Endothelial cell of umbilical vein (primary cell): ENCODE measurements at regions not wholly inside any gene's neighbourhood (a gene's known extent, or its start where the extent isn't known, plus 50 kb on each side); places are given as distances from the start of the nearest gene placed in this dataset.

Experiments used
- BruUV-seq: library from RNA; stranded (reverse); fragments of 400-500 nt; replicated peaks from 2 replicates; lab custom pipeline; 2021; lab: Mats Ljungman, UMichigan
- CTCF ChIA-PET: fragments of 300-600, 350-600 bp; sonication (Branson Sonifier 250); formaldehyde crosslinking; loops from one replicate; lab custom pipeline; 2021; ENCODE audit warnings: antibody characterized with exemption, inconsistent platforms; lab: Charles Lee
- POLR2A ChIA-PET: fragments of 300-600, 350-600 bp; sonication (Branson Sonifier 250); formaldehyde crosslinking; loops from one replicate; lab custom pipeline; 2021; ENCODE audit warnings: antibody characterized with exemption, inconsistent platforms; lab: Charles Lee
- DNase-seq: peaks from one replicate; pipeline ENCODE4 v3.0.0-alpha.2; 2011; ENCODE audit warnings: low read depth, low spot score
- FAIRE-seq: peaks from 2 replicates; lab custom pipeline; 2011; peaks lifted over from hg19 to GRCh38; lab: Jason Lieb, UNC
- H2AFZ ChIP-seq: 2 replicates; pipeline ENCODE4 v1.6.0; 2012; ENCODE audit warnings: low read depth, low read length, control low read depth, inconsistent platforms
- H3K27ac ChIP-seq: 2 replicates; pipeline ENCODE4 v1.5.1; 2011; ENCODE audit warnings: low read depth, mild to moderate bottlenecking, control low read depth, low read length, moderate library complexity; ENCODE audit not compliant: insufficient read depth
- H3K27me3 ChIP-seq, 2 experiments: 2 replicates each; pipeline versions ENCODE4 v1.6.0 to v1.6.1; 2011; ENCODE audit warnings: low read length in 2 of 2, mixed read lengths in 1 of 2; ENCODE audit not compliant: control insufficient read depth in 2 of 2, insufficient read depth in 2 of 2
- H3K36me3 ChIP-seq, 2 experiments: 2 replicates in 1 of 2; 3 replicates in 1 of 2; pipeline ENCODE4 v1.5.1; 2011; ENCODE audit warnings: low read length in 2 of 2, mild to moderate bottlenecking in 1 of 2, moderate library complexity in 1 of 2; ENCODE audit not compliant: control insufficient read depth in 2 of 2, insufficient read depth in 2 of 2; ENCODE audit errors: extremely low read depth in 1 of 2
- H3K4me1 ChIP-seq: 3 replicates; pipeline ENCODE4 v1.5.1; 2011; ENCODE audit warnings: mild to moderate bottlenecking, low read length; ENCODE audit not compliant: control insufficient read depth, insufficient read depth; ENCODE audit errors: extremely low read depth
- H3K4me2 ChIP-seq: 2 replicates; pipeline ENCODE4 v1.6.1; 2011; ENCODE audit warnings: low read length, control low read depth, mixed read lengths; ENCODE audit not compliant: insufficient read depth
- H3K4me3 ChIP-seq, 3 experiments: fragments of 200-600 bp in 1 of 3; sonication (generic), shearing (Covaris generic) in 1 of 3; replicated peaks in 1 of 3; 2 replicates each; pipeline ENCODE4 v1.5.1; 2011 to 2016; ENCODE audit warnings: control low read depth in 3 of 3, low read length in 3 of 3, mild to moderate bottlenecking in 2 of 3, inconsistent platforms in 1 of 3, low read depth in 1 of 3, moderate library complexity in 1 of 3; ENCODE audit not compliant: insufficient read depth in 1 of 3
- H3K79me2 ChIP-seq: 2 replicates; pipeline ENCODE4 v1.6.0; 2012; ENCODE audit warnings: low read length, inconsistent platforms; ENCODE audit not compliant: control insufficient read depth, insufficient read depth
- H3K9ac ChIP-seq: replicated peaks from 2 replicates; pipeline ENCODE3; 2011; ENCODE audit warnings: low read length, control low read depth; ENCODE audit not compliant: insufficient read depth; ENCODE audit errors: extremely low read depth
- H3K9me1 ChIP-seq: replicated peaks from 3 replicates; pipeline ENCODE4 v1.6.0; 2011; ENCODE audit warnings: mild to moderate bottlenecking, low read length; ENCODE audit not compliant: control insufficient read depth, insufficient read depth; ENCODE audit errors: extremely low read depth
- H3K9me3 ChIP-seq: replicated peaks from 2 replicates; pipeline ENCODE4 v1.5.1; 2012; ENCODE audit warnings: low read length, inconsistent platforms; ENCODE audit not compliant: control insufficient read depth, insufficient read depth
- H4K20me1 ChIP-seq: replicated peaks from 2 replicates; pipeline ENCODE3; 2011; ENCODE audit warnings: mild to moderate bottlenecking, low read length; ENCODE audit not compliant: control insufficient read depth, insufficient read depth; ENCODE audit errors: extremely low read depth
- EZH2 ChIP-seq: IDR thresholded peaks from 2 replicates; pipeline ENCODE4 v1.6.1; 2012; ENCODE audit warnings: borderline replicate concordance, low read depth, mild to moderate bottlenecking, moderate library complexity, low read length, inconsistent platforms; ENCODE audit not compliant: severe bottlenecking
- FOS ChIP-seq: IDR thresholded peaks from 2 replicates; pipeline ENCODE4 v1.6.1; 2011; ENCODE audit warnings: mild to moderate bottlenecking, low read length, moderate library complexity, borderline replicate concordance; ENCODE audit not compliant: insufficient read depth
- GATA2 ChIP-seq: IDR thresholded peaks from 2 replicates; pipeline ENCODE4 v1.7.0; 2011; ENCODE audit warnings: low read depth, mild to moderate bottlenecking, moderate library complexity, mixed read lengths, low read length; ENCODE audit not compliant: insufficient read length, insufficient read depth
- JUN ChIP-seq: IDR thresholded peaks from 2 replicates; pipeline ENCODE4 v1.6.1; 2011; ENCODE audit warnings: borderline replicate concordance, low read depth; ENCODE audit not compliant: insufficient read length, insufficient read depth
- MYC ChIP-seq: IDR thresholded peaks from one replicate; pipeline ENCODE4 v1.6.1; 2011; ENCODE audit warnings: mild to moderate bottlenecking, low read depth, low read length
- POLR2A ChIP-seq: IDR thresholded peaks from 2 replicates; pipeline ENCODE4 v1.6.1; 2012; ENCODE audit warnings: low read depth, mild to moderate bottlenecking, control low read depth, low read length
- POLR2AphosphoS5 ChIP-seq: IDR thresholded peaks from 2 replicates; pipeline ENCODE4 v1.6.1; 2012; ENCODE audit warnings: low read depth, mild to moderate bottlenecking, control low read depth, low read length, moderate library complexity; ENCODE audit not compliant: insufficient read depth
- dilution Hi-C: fragments of 300-500 bp; cut with MboI; formaldehyde crosslinking; loops from one replicate; pipeline ENCODE4 v1.15.0; 2019; ENCODE audit warnings: low sequenced_read_pairs; ENCODE audit not compliant: extremely low pct_ligation_motif_present
- intact Hi-C: fragments of 100-400 bp; cut with micrococcal nuclease; formaldehyde crosslinking; loops from one replicate; pipeline ENCODE4 v1.10.0; 2022
- TF ChIP-seq, protein P1 (sequence below), 2 donors: IDR thresholded peaks; 1 replicate in 1 of 2; 2 replicates in 1 of 2; pipeline ENCODE4 v1.5.1; 2011; ENCODE audit warnings: low read length in 2 of 2, mild to moderate bottlenecking in 2 of 2, moderate library complexity in 2 of 2, control low read depth in 1 of 2, inconsistent platforms in 1 of 2, low read depth in 1 of 2; ENCODE audit not compliant: insufficient read depth in 1 of 2; ENCODE audit errors: extremely low read depth in 1 of 2
- TF ChIP-seq, protein P2 (sequence below): IDR thresholded peaks from 2 replicates; pipeline ENCODE4 v1.6.1; 2011; ENCODE audit not compliant: insufficient read depth, insufficient read length

DNA sequence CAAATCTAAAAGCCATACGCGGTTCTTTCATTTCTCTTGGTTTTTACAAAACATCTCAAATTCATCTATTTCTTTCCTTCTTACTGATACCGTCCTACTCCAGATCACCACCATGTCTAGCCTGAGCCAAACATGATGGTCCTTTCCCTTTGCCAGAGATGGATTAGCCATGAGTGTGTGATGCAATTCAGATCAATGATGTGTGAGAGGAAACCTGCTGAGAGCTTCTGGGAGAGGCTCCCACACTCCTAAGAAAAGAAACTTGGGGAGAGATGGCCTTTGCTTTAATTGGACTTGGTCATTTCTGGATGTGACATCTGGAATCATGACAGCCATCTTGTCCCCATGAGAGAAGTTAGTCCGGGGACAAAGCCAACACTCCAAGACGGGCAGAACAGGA is 367.2 kb downstream of the FGFR2 start:
- Histone ChIP-seq H3K4me3 (no peak overlapping the region), H3K79me2 (no peaks in the 10 kb centered on the region), H3K4me1 (no peaks in the 10 kb centered on the region), H3K9ac (no peak overlapping the region), H3K9me3 (peaks cover 2% of the 10 kb centered on the region), H4K20me1 (no peaks in the 10 kb centered on the region), H3K9me1 (no peaks in the 10 kb centered on the region), H3K27ac (no peak overlapping the region), H2AFZ (no peak overlapping the region), H3K27me3 (no peaks in the 10 kb centered on the region), H3K4me2 (no peak overlapping the region), H3K36me3 (no peaks in the 10 kb centered on the region)
- intact Hi-C loops (no loop called here), dilution Hi-C loops (no loop called here)
- DNase-seq (no peak), FAIRE-seq (no peak)
- BruUV-seq = no TSS peak
- ChIA-PET POLR2A (no interaction called here), CTCF (no interaction called here)
- no peak for TF ChIP-seq FOS
- TF ChIP-seq POLR2A = no peak
- no peak for TF ChIP-seq JUN
- no peak for TF ChIP-seq GATA2
- TF ChIP-seq MYC = no peak
- no peak for TF ChIP-seq EZH2
- TF ChIP-seq, protein P1, sequence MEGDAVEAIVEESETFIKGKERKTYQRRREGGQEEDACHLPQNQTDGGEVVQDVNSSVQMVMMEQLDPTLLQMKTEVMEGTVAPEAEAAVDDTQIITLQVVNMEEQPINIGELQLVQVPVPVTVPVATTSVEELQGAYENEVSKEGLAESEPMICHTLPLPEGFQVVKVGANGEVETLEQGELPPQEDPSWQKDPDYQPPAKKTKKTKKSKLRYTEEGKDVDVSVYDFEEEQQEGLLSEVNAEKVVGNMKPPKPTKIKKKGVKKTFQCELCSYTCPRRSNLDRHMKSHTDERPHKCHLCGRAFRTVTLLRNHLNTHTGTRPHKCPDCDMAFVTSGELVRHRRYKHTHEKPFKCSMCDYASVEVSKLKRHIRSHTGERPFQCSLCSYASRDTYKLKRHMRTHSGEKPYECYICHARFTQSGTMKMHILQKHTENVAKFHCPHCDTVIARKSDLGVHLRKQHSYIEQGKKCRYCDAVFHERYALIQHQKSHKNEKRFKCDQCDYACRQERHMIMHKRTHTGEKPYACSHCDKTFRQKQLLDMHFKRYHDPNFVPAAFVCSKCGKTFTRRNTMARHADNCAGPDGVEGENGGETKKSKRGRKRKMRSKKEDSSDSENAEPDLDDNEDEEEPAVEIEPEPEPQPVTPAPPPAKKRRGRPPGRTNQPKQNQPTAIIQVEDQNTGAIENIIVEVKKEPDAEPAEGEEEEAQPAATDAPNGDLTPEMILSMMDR (IDR thresholded peaks at IDR 0.05; ENCODE audit: extremely low read depth in 1 of 2, insufficient read depth in 1 of 2, low read depth in 1 of 2, low read length in 2 of 2) = no peak
- TF ChIP-seq, protein P2, sequence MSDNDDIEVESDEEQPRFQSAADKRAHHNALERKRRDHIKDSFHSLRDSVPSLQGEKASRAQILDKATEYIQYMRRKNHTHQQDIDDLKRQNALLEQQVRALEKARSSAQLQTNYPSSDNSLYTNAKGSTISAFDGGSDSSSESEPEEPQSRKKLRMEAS = no peak
- TF ChIP-seq POLR2AphosphoS5 = no peak
